GM19324 (cell line): ENCODE measurements at regions not wholly inside any gene's neighbourhood (a gene's known extent, or its start where the extent isn't known, plus 50 kb on each side); places are given as distances from the start of the nearest gene placed in this dataset.

Source experiments
- ATAC-seq: cut with Tn5 transposase; IDR thresholded peaks from one replicate; pipeline ENCODE4 v1.9.1; 2021; ENCODE audit warnings: mild to moderate bottlenecking, moderate library complexity; ENCODE audit not compliant: unreplicated experiment, low FRiP score

DNA sequence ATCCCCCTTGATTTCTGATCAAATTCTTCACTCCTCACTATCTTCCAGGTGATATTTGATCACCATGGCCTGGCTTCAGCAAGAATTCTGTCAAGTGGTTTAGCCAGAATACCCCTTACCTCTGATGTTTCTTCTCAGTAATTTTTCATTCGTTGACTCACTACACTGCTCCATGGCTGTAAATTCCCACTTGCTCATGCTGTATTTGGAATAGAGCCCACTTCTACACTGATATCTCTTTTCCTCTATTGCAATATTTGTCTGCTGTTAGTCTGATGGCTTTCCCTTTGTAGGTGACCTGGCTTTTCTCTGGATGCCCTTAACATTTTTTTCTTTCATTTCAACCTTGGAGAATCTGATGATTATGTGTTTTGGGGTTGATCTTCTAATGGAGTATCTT is 73.9 kb upstream of the DIPK2B start:
- no peak for ATAC-seq

- no peak for ATAC-seq
Measured at GRCh38 chrX:45267007-45267406, 66.3 kb upstream of the DIPK2B start.

DNA sequence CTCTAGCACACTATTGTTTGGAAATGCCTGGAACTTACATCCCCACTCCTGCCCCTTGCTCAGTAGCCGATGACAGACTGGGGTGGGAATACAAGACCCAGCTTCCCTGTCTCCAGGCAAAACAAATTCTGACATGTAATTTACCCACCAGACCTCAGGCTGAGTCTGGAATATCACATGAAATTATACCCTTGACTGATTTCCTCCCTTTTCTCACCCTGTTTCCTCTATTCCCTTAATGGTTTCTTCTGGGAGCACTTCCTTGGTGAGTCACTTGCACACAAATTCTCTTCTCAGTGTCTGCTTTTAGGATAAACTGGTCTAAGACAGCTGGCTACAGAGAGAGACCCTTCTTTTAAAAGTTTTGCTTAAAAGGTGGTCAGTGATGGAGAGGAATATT is 65.8 kb upstream of the DIPK2B start:
- no peak for ATAC-seq

DNA sequence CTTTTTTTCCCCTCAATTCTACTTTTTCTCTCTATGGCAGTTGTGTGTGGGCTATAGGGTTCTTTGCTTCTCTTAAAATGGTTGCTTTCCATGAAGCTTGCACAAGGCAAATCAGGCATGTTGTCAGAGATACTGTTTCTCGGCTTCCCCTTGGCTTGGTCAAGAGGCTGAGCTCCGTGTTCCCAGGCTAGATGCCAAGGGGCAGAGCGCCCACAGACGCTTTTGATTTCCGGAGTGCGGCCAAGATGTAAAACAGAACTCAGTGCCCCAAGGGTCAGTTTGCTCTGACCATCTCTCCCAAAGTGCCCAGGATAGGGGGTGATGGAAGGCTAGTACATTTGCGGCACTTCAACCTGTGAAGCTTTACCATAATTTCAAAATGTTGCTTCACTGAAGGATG is 64.2 kb upstream of the DIPK2B start:
- no peak for ATAC-seq

DNA sequence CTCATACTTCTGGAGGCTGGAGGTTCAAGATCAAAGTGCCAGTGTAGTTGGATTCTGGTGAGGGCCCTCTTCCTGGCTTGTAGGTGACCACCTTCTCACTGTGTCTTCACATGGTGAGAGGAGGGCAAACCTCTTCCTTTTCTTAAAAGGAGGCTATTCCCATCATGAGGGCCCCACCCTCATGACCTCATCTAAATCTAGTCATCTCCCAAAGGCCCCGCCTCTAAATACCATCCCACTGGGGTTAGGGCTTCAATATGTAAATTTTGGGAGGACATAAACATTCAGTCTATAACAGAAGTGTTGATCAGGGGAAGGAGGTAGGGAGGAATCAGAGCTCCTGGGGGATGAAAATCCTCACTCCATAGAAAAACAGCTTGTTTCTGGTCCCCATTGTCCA is 60.8 kb upstream of the DIPK2B start:
- ATAC-seq = no peak

DNA sequence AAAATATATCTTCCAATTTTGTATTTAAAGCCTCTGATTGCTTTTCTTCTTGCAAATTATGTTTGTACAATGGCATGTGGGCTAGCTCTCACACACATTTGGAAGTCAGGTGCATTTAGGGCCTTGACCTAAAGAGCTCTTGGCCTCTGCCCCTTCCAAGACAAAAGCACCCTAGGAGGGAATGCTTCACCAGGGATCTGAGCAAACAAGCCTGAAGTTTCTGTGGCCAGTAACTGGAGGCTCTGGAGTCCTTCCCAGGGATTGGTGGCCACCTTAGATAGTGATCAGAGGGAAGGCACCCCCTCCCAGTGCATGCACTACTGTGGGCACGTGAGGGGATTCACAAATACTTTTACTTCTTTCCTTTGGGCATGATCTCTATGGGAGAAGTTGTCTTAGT is 60.3 kb upstream of the DIPK2B start:
- ATAC-seq = no peak

DNA sequence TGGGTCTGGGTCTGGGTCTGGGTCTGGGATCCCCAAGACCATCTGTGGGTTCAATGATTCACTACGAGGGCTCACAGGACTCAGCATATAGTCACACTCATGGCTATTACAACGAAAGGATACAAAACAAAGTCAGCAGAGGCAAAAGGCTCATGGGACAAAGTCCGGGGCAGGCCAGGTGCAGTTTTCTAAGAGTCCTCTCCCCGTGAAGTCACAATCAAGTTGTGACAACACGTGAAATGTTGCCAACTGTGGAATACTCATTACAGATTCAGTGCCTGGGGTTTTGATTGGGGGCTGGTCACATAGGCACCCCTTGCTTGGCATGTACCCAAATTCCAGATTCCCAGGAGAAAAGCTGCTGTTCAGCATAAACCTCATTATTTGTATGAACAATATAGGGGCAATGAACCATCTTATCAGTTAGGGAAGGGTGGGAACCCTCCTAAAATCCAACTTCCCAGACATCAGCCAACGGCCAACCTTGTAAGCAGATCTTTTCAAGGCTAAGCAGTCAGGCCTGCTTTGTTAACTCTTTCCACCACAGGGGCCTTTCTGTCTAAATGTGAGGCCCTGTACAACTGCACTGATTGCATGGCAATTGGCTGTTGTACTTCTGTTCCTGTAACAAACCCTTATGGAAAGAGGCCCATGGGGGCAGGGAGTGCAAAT is 58.2 kb upstream of the DIPK2B start:
- ATAC-seq = no peak
